HEK293T (cell line): ENCODE measurements at regions not wholly inside any gene's neighbourhood (a gene's known extent, or its start where the extent isn't known, plus 50 kb on each side); places are given as distances from the start of the nearest gene placed in this dataset.

ENCODE experiments used
- CTCF ChIA-PET: fragments of 350-600 bp; formaldehyde crosslinking; extraction: SDS; loops from one replicate; lab custom pipeline; 2021; ENCODE audit warnings: antibody characterized with exemption, inconsistent platforms; lab: Yijun Ruan, JAX
- POLR2A ChIA-PET: fragments of 350-600 bp; formaldehyde crosslinking; extraction: SDS; loops from one replicate; lab custom pipeline; 2020; ENCODE audit warnings: antibody characterized with exemption, inconsistent platforms; lab: Yijun Ruan, JAX
- DNase-seq: peaks from one replicate; pipeline ENCODE4 v3.0.0; 2012; ENCODE audit warnings: mixed read lengths; ENCODE audit errors: extremely low spot score
- ARNT ChIP-seq: fragments of 450-650 bp; IDR thresholded peaks from 2 replicates; pipeline ENCODE4 v1.6.1; 2017; ENCODE audit warnings: mild to moderate bottlenecking
- BHLHE40 ChIP-seq: fragments of 450-650 bp; IDR thresholded peaks from 2 replicates; pipeline ENCODE4 v1.6.1; 2016; ENCODE audit warnings: mild to moderate bottlenecking, moderate library complexity, borderline replicate concordance
- CTBP1 ChIP-seq: fragments of 450-650 bp; IDR thresholded peaks from 2 replicates; pipeline ENCODE4 v1.6.1; 2016; ENCODE audit warnings: borderline replicate concordance
- ELF4 ChIP-seq: fragments of 450-650 bp; IDR thresholded peaks from 2 replicates; pipeline ENCODE4 v1.6.1; 2017; ENCODE audit warnings: antibody characterized with exemption
- FOXA1 ChIP-seq: fragments of 450-650 bp; IDR thresholded peaks from 2 replicates; pipeline ENCODE4 v1.6.1; 2016; ENCODE audit warnings: mild to moderate bottlenecking
- FOXK2 ChIP-seq: fragments of 450-650 bp; IDR thresholded peaks from 2 replicates; pipeline ENCODE4 v1.6.1; 2016; ENCODE audit warnings: mild to moderate bottlenecking
- FOXM1 ChIP-seq: fragments of 450-650 bp; IDR thresholded peaks from 2 replicates; pipeline ENCODE4 v1.6.1; 2017; ENCODE audit warnings: mild to moderate bottlenecking, borderline replicate concordance
- HDGF ChIP-seq: fragments of 450-650 bp; IDR thresholded peaks from 2 replicates; pipeline ENCODE4 v1.6.1; 2017; ENCODE audit warnings: antibody characterized with exemption, borderline replicate concordance
- L3MBTL2 ChIP-seq: fragments of 450-650 bp; conservative IDR thresholded peaks from 2 replicates; pipeline ENCODE4 v1.6.1; 2016; ENCODE audit warnings: mild to moderate bottlenecking
- LEF1 ChIP-seq: fragments of 450-650 bp; IDR thresholded peaks from 2 replicates; pipeline ENCODE4 v1.6.1; 2017; ENCODE audit warnings: mild to moderate bottlenecking, borderline replicate concordance
- NFRKB ChIP-seq: fragments of 450-650 bp; IDR thresholded peaks from 2 replicates; pipeline ENCODE4 v1.6.1; 2016; ENCODE audit warnings: mild to moderate bottlenecking, moderate library complexity
- SP1 ChIP-seq: fragments of 450-650 bp; IDR thresholded peaks from 2 replicates; pipeline ENCODE4 v1.6.1; 2017
- TARDBP ChIP-seq: fragments of 450-650 bp; IDR thresholded peaks from 2 replicates; pipeline ENCODE4 v1.6.1; 2016
- ZNF384 ChIP-seq: fragments of 450-650 bp; IDR thresholded peaks from 2 replicates; pipeline ENCODE4 v1.6.1; 2016
- TF ChIP-seq, protein P1 (sequence below): fragments of 450-650 bp; IDR thresholded peaks from 2 replicates; pipeline ENCODE4 v1.6.1; 2016

DNA sequence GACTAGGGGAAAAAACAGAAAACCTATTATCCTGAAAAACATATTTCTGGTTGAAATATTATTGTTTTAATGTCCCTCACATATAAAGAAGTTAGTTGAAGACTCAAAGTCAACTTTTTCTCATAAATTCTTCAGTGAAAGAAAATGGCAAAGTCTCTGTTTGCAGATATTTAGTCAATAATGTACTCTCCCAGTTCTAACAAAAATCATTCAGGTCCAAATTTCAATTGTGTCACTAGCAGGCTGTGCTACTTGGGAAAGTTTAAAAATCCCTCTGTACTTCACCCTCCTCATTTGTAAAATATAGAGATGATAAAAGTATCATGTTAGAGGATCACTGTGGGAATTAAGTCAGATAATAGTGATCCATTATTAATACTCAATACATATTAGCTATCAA is 496.5 kb downstream of the FSCB start:
- no peak for DNase-seq
- ChIA-PET POLR2A (no interaction called here), CTCF (no interaction called here)
- TF ChIP-seq, protein P1, sequence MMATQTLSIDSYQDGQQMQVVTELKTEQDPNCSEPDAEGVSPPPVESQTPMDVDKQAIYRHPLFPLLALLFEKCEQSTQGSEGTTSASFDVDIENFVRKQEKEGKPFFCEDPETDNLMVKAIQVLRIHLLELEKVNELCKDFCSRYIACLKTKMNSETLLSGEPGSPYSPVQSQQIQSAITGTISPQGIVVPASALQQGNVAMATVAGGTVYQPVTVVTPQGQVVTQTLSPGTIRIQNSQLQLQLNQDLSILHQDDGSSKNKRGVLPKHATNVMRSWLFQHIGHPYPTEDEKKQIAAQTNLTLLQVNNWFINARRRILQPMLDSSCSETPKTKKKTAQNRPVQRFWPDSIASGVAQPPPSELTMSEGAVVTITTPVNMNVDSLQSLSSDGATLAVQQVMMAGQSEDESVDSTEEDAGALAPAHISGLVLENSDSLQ: no peak
- no peak for TF ChIP-seq TARDBP
- no peak for TF ChIP-seq BHLHE40
- no peak for TF ChIP-seq L3MBTL2
- TF ChIP-seq ARNT: no peak

DNA sequence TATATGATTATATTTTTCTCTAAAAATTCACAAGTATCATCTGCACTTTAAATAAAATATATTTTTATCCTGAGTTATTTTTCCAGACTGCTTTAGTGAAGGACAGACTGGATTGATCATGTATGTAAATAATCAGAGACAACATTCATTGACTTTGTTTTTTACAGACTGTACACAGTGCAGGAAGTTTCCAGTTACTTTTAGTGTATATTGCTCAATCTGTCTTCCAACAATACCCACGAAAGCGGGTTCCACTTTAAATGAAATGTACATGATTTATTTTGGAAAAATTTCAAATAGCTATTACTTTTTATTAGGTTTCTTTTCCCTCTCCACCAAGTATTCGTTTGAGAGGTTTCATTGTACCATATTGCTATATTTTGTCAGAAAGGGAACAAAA is 497.0 kb downstream of the FSCB start:
- TF ChIP-seq L3MBTL2 (no peak), HDGF (no peak), FOXA1 (no peak), ARNT (no peak), FOXM1 (no peak), SP1 (no peak), ELF4 (no peak), NFRKB (no peak), CTBP1 (no peak), TARDBP (no peak), LEF1 (no peak)
- TF ChIP-seq, protein P1: no peak
- ChIA-PET POLR2A (no interaction called here), CTCF (no interaction called here)
- no peak for DNase-seq

DNA sequence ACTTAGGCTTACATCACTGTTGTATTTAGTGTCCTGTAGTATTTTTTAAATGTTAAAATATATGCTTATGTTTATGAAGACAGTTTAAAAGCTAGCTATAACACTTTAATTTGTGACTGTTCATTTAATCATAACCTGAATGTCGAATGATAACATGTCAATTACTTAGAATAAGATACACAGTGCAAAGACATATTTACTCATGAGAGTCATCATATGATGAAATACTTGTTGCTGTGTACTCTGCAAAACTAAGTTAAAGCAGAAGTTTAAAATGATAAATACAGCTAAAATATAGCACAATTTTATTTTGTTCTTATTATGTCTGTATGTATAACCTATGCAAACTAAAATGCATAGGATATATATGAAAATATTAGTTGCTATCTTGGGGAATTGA is 497.4 kb downstream of the FSCB start:
- DNase-seq: no peak
- TF ChIP-seq ARNT (no peak), FOXA1 (no peak), NFRKB (no peak), CTBP1 (no peak), LEF1 (no peak)
- TF ChIP-seq, protein P1: no peak
- CTCF ChIA-PET: no interaction called here
- POLR2A ChIA-PET: no interaction called here

DNA sequence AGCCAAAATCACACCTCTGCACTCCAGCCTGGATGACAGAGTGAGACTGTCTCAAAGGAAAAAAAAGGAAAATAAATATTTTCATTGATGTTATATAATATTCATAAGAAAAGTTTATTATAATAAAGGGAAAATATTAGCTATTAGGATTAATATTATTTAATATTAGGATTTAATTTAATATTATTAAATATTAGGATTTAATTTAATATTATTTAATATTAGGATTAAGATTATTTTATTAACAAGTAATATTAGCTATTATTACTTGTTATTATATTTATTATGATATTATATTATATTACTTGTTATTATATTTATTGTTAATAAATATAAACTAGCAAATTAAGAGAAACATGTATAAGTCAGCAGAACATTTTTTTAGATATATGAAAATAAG is 518.1 kb downstream of the FSCB start:
- CTCF ChIA-PET: no interaction called here
- POLR2A ChIA-PET: no interaction called here
- no peak for TF ChIP-seq FOXK2
- no peak for TF ChIP-seq HDGF
- TF ChIP-seq FOXM1: no peak
- TF ChIP-seq, protein P1: no peak
- no peak for TF ChIP-seq ELF4
- no peak for TF ChIP-seq SP1
- no peak for TF ChIP-seq L3MBTL2
- no peak for TF ChIP-seq ARNT
- TF ChIP-seq NFRKB: no peak
- TF ChIP-seq TARDBP: no peak
- no peak for TF ChIP-seq BHLHE40
- TF ChIP-seq ZNF384: no peak
- no peak for TF ChIP-seq LEF1
- TF ChIP-seq CTBP1: no peak
- DNase-seq: no peak

DNA sequence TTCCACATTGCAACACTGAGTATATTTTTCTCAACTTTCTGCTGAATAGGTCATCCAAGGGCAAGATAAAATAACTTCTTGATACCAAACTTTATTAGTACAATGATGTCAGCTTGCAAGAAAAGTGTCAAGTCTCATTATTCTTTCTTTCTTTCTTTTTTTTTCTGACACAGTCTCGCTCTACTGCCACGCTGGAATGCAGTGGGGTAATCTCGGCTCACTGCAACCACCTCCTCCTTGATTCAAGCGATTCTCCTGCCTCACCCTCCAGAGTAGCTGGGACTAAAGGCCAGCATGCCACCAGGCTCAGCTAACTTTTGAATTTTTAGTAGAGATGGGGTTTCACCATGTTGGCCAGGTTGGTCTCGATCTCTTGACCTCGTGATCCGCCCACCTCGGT is 523.4 kb downstream of the FSCB start:
- POLR2A ChIA-PET: no interaction called here
- CTCF ChIA-PET: no interaction called here
- TF ChIP-seq ELF4 (no peak), SP1 (no peak), NFRKB (no peak), FOXA1 (no peak)
- DNase-seq: no peak

DNA sequence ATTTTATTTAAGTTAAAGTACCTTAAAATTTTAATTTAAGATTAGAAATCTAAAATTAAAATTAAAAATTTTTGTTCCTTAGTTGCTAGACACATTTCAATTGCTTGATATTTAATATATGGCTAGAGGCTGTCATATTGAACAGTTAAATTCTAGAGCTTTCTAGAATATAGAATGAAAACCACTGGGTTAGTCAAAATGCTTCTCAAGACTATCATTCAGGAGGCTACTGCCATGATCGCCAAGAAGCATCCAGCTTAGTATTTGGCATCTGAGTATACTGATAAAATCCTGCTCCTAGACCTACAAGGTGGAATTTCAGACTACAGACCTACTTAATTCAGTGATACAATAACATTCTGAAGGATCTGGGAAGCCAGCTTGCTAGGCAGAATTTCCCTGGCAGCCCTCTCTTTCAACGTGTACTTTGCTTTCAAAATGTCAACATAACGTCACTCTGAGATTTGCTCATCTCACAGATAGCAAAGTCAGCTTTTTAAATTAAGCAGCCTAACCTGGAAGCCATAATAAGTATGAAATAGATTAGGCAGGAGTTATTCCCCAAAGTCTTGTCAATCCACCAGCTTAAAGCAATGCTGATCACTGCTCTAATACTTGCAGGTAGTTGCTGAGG is 525.8 kb downstream of the FSCB start:
- CTCF ChIA-PET: no interaction called here
- no peak for TF ChIP-seq FOXK2
- no peak for DNase-seq
- POLR2A ChIA-PET: no interaction called here

DNA sequence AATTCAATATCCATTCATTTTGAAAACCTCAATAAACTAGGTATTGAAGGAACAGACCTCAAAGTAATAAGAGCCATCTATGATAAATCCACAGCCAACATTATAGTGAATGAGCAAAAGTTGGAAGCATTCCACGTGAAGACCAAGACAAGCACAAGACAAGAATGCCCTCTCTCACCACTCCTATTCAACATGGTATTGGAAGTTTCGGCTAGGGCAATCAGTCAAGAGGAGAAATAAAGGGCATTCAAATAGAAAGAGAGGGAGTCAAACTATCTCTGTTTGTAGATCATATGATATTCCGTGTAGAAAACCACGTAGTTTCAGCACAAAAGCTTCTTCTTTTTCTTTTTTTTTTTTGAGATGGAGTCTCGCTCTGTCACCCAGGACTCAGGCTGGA is 550.3 kb downstream of the FSCB start:
- ChIA-PET POLR2A (no interaction called here), CTCF (no interaction called here)
- no peak for TF ChIP-seq CTBP1
- TF ChIP-seq FOXM1: no peak

More for the DNA sequence above, 550.3 kb downstream of the FSCB start:
- no peak for DNase-seq
